ENCODE measurements at regions not wholly inside any gene's neighbourhood (a gene's known extent, or its start where the extent isn't known, plus 50 kb on each side); places are given as distances from the start of the nearest gene placed in this dataset.
"Not testable (repeated sequence)": the region's sequence is repeated elsewhere in the genome, so short reads cannot be mapped to it uniquely, and the experiment has no call there.

- no peak for DNase-seq
These were observed 99.7 kb upstream of the CTDP1 start for GRCh38 chr18:79579807-79580497.

GRCh38 chr18:79580498-79581171, 99.0 kb upstream of the CTDP1 start:
- DNase-seq, result no peak

GRCh38 chr18:79581406-79581805, 98.2 kb upstream of the CTDP1 start:
- no peak for DNase-seq

GRCh38 chr18:79581911-79582310, 97.7 kb upstream of the CTDP1 start:
- DNase-seq, result no peak

- no peak for DNase-seq
These were observed 96.6 kb upstream of the CTDP1 start for GRCh38 chr18:79582978-79583377.

GRCh38 chr18:79583426-79583825, 96.2 kb upstream of the CTDP1 start:
- no peak for DNase-seq

- no peak for DNase-seq
These were observed 95.6 kb upstream of the CTDP1 start for GRCh38 chr18:79583984-79584401.

- DNase-seq, result no peak
These were observed 94.9 kb upstream of the CTDP1 start for GRCh38 chr18:79584491-79585394.

- no peak for DNase-seq
These were observed 93.9 kb upstream of the CTDP1 start for GRCh38 chr18:79585395-79586370.

- no peak for DNase-seq
These were observed 93.0 kb upstream of the CTDP1 start for GRCh38 chr18:79586436-79587225.

GRCh38 chr18:79587226-79587741, 92.3 kb upstream of the CTDP1 start:
- no peak for DNase-seq

- DNase-seq, result no peak
These were observed 91.6 kb upstream of the CTDP1 start for GRCh38 chr18:79587779-79588635.

GRCh38 chr18:79588636-79589481, 90.7 kb upstream of the CTDP1 start:
- DNase-seq, result no peak

- DNase-seq, result no peak
These were observed 90.0 kb upstream of the CTDP1 start for GRCh38 chr18:79589601-79590091.

- no peak for DNase-seq
These were observed 89.2 kb upstream of the CTDP1 start for GRCh38 chr18:79590191-79591031.

- DNase-seq, result no peak
These were observed 88.6 kb upstream of the CTDP1 start for GRCh38 chr18:79591032-79591308.

GRCh38 chr18:79592684-79593083, 86.9 kb upstream of the CTDP1 start:
- DNase-seq, result not testable (repeated sequence)

- no peak for DNase-seq
These were observed 83.7 kb upstream of the CTDP1 start for GRCh38 chr18:79595876-79596374.

Data from suppressor macrophage treated with lipopolysaccharide for 4 hours (primary cell).